ENCODE measurements at regions not wholly inside any gene's neighbourhood (a gene's known extent, or its start where the extent isn't known, plus 50 kb on each side); places are given as distances from the start of the nearest gene placed in this dataset.
"Not testable (repeated sequence)": the region's sequence is repeated elsewhere in the genome, so short reads cannot be mapped to it uniquely, and the experiment has no call there.

- Mint-ChIP-seq H3K36me3 (ENCODE audit: low read depth) (peaks cover 6% of the 10 kb centered on the region), H3K9me3 (peaks cover 4% of the 10 kb centered on the region), H3K4me1 (no peaks in the 10 kb centered on the region), H3K27me3 (peaks cover 56% of the 10 kb centered on the region), H3K27ac (no peak overlapping the region), H3K4me3 (no peak overlapping the region)
- no peak for ATAC-seq (replicated peaks)
These were observed 53.0 kb upstream of the GOLGA8A start for GRCh38 chr15:34490417-34491193.

GRCh38 chr15:34488973-34489959, 51.7 kb upstream of the GOLGA8A start:
- H3K4me1 Mint-ChIP-seq; H3K9me3 Mint-ChIP-seq; H3K4me3 Mint-ChIP-seq; H3K36me3 Mint-ChIP-seq (ENCODE audit: low read depth); ATAC-seq (replicated peaks); H3K27ac Mint-ChIP-seq: not testable (repeated sequence)
- peaks cover 59% of the 10 kb centered on the region for H3K27me3 Mint-ChIP-seq

All from activated T-helper 17 cell treated with anti-CD3 and anti-CD28 coated beads, Interleukin-2, amount 50 U/mL, for 72 hours (primary cell).